WTC11 (cell line): ENCODE measurements at regions not wholly inside any gene's neighbourhood (a gene's known extent, or its start where the extent isn't known, plus 50 kb on each side); places are given as distances from the start of the nearest gene placed in this dataset.
A peak's percentile ranks its signal among the peaks of the same experiment; 100 is the strongest.

Experiments used
- ATAC-seq: fragments of 200-7000 bp; cut with Tn5 transposase; 2 replicates; pipeline ENCODE4 v1.10.0; 2021; ENCODE audit warnings: mild to moderate bottlenecking, moderate library complexity
- CTCF ChIA-PET: fragments of 300-600 bp; sonication (Branson Sonifier 250); formaldehyde crosslinking; loops from one replicate; lab custom pipeline; 2021; ENCODE audit warnings: antibody characterized with exemption; lab: Charles Lee
- POLR2A ChIA-PET: fragments of 350-600 bp; sonication (Branson Sonifier 250); formaldehyde crosslinking; loops from one replicate; lab custom pipeline; 2021; ENCODE audit warnings: antibody characterized with exemption; lab: Charles Lee
- DNase-seq: peaks from one replicate; pipeline ENCODE4 v3.0.0; 2021; ENCODE audit warnings: low spot score
- H3K27ac Mint-ChIP-seq: 2 replicates; pipeline ENCODE4 v1.8.0; 2021; ENCODE audit warnings: mixed read lengths
- H3K27me3 Mint-ChIP-seq: 2 replicates; pipeline ENCODE4 v1.8.0; 2021; ENCODE audit warnings: low read depth, mild to moderate bottlenecking, moderate library complexity, mixed read lengths
- H3K36me3 Mint-ChIP-seq: 2 replicates; pipeline ENCODE4 v1.8.0; 2021; ENCODE audit warnings: mixed read lengths
- H3K4me1 Mint-ChIP-seq: 2 replicates; pipeline ENCODE4 v1.8.0; 2022; ENCODE audit warnings: mixed read lengths
- H3K4me3 Mint-ChIP-seq: 2 replicates; pipeline ENCODE4 v1.8.0; 2021; ENCODE audit warnings: mild to moderate bottlenecking, moderate library complexity, mixed read lengths
- H3K9me3 Mint-ChIP-seq: 2 replicates; pipeline ENCODE4 v1.8.0; 2021; ENCODE audit warnings: mixed read lengths
- ATF1 ChIP-seq: sonication (generic); formaldehyde crosslinking; IDR thresholded peaks from 2 replicates; pipeline ENCODE4 v1.8.1; 2023; ENCODE audit warnings: mild to moderate bottlenecking, moderate library complexity, missing genetic modification reagents
- CBFB ChIP-seq: sonication (generic); formaldehyde crosslinking; IDR thresholded peaks from 2 replicates; pipeline ENCODE4 v1.8.1; 2022; ENCODE audit warnings: mild to moderate bottlenecking, low read depth, missing genetic modification reagents
- ETV6 ChIP-seq: sonication (generic); formaldehyde crosslinking; IDR thresholded peaks from 2 replicates; pipeline ENCODE4 v1.8.1; 2022; ENCODE audit warnings: mild to moderate bottlenecking, missing genetic modification reagents
- HMGA2 ChIP-seq: fragments of 250-450 bp; sonication (Bioruptor Pico); IDR thresholded peaks from 2 replicates; pipeline ENCODE4 v1.4.0; 2021; ENCODE audit warnings: mild to moderate bottlenecking, moderate library complexity
- MXD4 ChIP-seq: fragments of 250-450 bp; sonication (Bioruptor Pico); IDR thresholded peaks from 2 replicates; pipeline ENCODE4 v1.8.0; 2021; ENCODE audit warnings: mild to moderate bottlenecking, moderate library complexity, borderline replicate concordance
- PRRX2 ChIP-seq: fragments of 250-450 bp; sonication (Bioruptor Pico); IDR thresholded peaks from 2 replicates; pipeline ENCODE4 v1.8.0; 2021; ENCODE audit warnings: mild to moderate bottlenecking
- RELA ChIP-seq: sonication (generic); formaldehyde crosslinking; IDR thresholded peaks from 2 replicates; pipeline ENCODE4 v1.8.1; 2022; ENCODE audit warnings: missing genetic modification reagents, mild to moderate bottlenecking, borderline replicate concordance
- SMAD3 ChIP-seq: sonication (generic); formaldehyde crosslinking; IDR thresholded peaks from 2 replicates; pipeline ENCODE4 v1.8.0; 2022; ENCODE audit warnings: missing genetic modification reagents, mild to moderate bottlenecking, borderline replicate concordance
- SOX15 ChIP-seq: fragments of 250-450 bp; sonication (Bioruptor Pico); IDR thresholded peaks from 2 replicates; pipeline ENCODE4 v1.9.0; 2021; ENCODE audit warnings: mild to moderate bottlenecking
- SP1 ChIP-seq: sonication (generic); formaldehyde crosslinking; conservative IDR thresholded peaks from 2 replicates; pipeline ENCODE4 v1.8.1; 2022; ENCODE audit warnings: missing genetic modification reagents
- ZBTB21 ChIP-seq: sonication (generic); formaldehyde crosslinking; IDR thresholded peaks from 2 replicates; pipeline ENCODE4 v1.8.1; 2023; ENCODE audit warnings: mild to moderate bottlenecking, missing genetic modification reagents, borderline replicate concordance
- ZNF138 ChIP-seq: sonication (generic); formaldehyde crosslinking; conservative IDR thresholded peaks from 2 replicates; pipeline ENCODE4 v1.8.1; 2022; ENCODE audit warnings: mild to moderate bottlenecking, moderate library complexity, missing genetic modification reagents
- ZNF232 ChIP-seq: sonication (generic); formaldehyde crosslinking; IDR thresholded peaks from 2 replicates; pipeline ENCODE4 v1.8.0; 2022; ENCODE audit warnings: mild to moderate bottlenecking, missing genetic modification reagents
- ZNF263 ChIP-seq: sonication (generic); formaldehyde crosslinking; IDR thresholded peaks from 2 replicates; pipeline ENCODE4 v1.8.1; 2022; ENCODE audit warnings: low read depth, mild to moderate bottlenecking, moderate library complexity, missing genetic modification reagents
- ZNF416 ChIP-seq: fragments of 250-450 bp; sonication (Bioruptor Pico); IDR thresholded peaks from 2 replicates; pipeline ENCODE4 v1.9.0; 2021; ENCODE audit warnings: mild to moderate bottlenecking, inconsistent platforms
- TF ChIP-seq, protein P1 (sequence below): sonication (generic); formaldehyde crosslinking; IDR thresholded peaks from 2 replicates; pipeline ENCODE4 v1.8.0; 2022; ENCODE audit warnings: missing genetic modification reagents
- TF ChIP-seq, protein P2 (sequence below): fragments of 250-450 bp; sonication (Bioruptor Pico); IDR thresholded peaks from 2 replicates; pipeline ENCODE4 v1.8.0; 2021; ENCODE audit warnings: mild to moderate bottlenecking

DNA sequence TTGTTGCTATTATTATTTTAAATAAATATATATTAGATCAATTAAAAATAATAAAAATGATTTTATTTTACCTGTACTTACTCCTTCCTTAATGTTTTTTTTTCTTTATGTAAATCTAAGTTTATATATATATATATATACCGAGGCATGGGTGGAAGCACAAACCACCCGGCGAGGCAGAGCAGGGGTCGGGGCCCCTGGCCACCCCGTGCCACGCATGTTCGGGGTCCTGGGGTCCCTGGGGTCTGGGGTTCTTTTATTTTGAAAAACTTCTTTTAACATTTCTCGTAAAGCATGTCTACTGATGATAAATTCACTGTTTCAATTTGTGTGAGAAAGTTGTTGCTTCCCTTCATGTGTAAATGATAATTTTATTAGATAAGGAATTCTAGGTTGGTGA is 976.1 kb downstream of the REEP3 start:
- no peak overlapping the region for H3K27ac Mint-ChIP-seq
- ChIA-PET CTCF (no interaction called here), POLR2A (no interaction called here)
- H3K27me3 Mint-ChIP-seq, result no peaks in the 10 kb centered on the region
- no peak overlapping the region for H3K4me3 Mint-ChIP-seq
- no peak for TF ChIP-seq ZBTB21
- TF ChIP-seq HMGA2 (CRISPR knock-in tag), result 0 out of 2 replicates have a peak, but pooled peaks have one; percentile 5
- H3K4me1 Mint-ChIP-seq, result peaks cover 11% of the 10 kb centered on the region
- no peak for ATAC-seq
- H3K36me3 Mint-ChIP-seq, result no peaks in the 10 kb centered on the region
- no peak for DNase-seq
- peaks cover 20% of the 10 kb centered on the region for H3K9me3 Mint-ChIP-seq

DNA sequence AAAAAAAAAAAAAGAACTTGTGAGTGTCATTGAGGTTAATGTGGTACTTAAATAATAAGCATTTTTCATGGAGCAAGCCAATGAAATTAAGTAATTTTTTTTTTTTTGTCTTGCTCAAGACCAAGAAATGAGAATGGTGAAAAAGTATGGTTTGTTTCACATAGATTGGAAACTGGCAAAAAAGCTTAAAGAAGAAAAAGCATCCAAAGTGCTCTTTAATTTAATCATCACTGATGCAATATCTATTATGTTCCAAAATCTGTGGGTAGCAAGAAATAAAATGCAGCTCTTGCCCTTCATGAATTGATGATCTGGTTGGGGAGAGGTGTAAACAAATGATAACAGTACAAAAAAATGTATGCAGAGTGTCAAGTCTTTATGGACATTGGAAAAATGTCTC is 980.6 kb downstream of the REEP3 start:
- POLR2A ChIA-PET, result no interaction called here
- no peak overlapping the region for H3K27ac Mint-ChIP-seq

DNA sequence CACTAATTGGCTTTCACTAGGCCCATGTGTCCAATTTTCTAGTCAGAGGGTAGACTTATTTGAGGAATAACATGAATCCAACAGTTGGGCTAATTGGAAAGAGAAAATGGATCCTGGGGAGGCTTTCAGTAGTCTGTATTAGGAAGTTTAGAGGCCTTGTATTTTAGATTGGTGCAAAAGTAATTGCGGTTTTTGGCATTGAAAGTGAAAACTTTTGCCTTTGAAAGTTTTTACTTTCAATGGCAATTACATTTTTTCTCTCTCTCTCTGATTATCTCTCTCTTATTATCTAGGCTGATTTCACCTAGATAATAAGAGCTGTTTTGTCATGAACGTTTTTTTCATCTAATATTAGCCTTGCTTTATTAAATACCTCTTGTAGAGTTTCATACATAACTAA is 981.7 kb downstream of the REEP3 start:
- TF ChIP-seq ZNF232 (CRISPR knock-in tag) (no peak), SP1 (CRISPR knock-in tag) (no peak), ZNF416 (CRISPR knock-in tag) (no peak), CBFB (no peak), SMAD3 (CRISPR knock-in tag) (no peak), PRRX2 (no peak), ZNF263 (CRISPR knock-in tag) (no peak)
- TF ChIP-seq, protein P1, sequence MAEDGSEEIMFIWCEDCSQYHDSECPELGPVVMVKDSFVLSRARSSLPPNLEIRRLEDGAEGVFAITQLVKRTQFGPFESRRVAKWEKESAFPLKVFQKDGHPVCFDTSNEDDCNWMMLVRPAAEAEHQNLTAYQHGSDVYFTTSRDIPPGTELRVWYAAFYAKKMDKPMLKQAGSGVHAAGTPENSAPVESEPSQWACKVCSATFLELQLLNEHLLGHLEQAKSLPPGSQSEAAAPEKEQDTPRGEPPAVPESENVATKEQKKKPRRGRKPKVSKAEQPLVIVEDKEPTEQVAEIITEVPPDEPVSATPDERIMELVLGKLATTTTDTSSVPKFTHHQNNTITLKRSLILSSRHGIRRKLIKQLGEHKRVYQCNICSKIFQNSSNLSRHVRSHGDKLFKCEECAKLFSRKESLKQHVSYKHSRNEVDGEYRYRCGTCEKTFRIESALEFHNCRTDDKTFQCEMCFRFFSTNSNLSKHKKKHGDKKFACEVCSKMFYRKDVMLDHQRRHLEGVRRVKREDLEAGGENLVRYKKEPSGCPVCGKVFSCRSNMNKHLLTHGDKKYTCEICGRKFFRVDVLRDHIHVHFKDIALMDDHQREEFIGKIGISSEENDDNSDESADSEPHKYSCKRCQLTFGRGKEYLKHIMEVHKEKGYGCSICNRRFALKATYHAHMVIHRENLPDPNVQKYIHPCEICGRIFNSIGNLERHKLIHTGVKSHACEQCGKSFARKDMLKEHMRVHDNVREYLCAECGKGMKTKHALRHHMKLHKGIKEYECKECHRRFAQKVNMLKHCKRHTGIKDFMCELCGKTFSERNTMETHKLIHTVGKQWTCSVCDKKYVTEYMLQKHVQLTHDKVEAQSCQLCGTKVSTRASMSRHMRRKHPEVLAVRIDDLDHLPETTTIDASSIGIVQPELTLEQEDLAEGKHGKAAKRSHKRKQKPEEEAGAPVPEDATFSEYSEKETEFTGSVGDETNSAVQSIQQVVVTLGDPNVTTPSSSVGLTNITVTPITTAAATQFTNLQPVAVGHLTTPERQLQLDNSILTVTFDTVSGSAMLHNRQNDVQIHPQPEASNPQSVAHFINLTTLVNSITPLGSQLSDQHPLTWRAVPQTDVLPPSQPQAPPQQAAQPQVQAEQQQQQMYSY (CRISPR knock-in tag), result no peak
- H3K4me3 Mint-ChIP-seq, result no peak overlapping the region
- no peak overlapping the region for H3K27ac Mint-ChIP-seq
- ATAC-seq, result no peak
- ChIA-PET POLR2A (no interaction called here), CTCF (no interaction called here)
- peaks cover 12% of the 10 kb centered on the region for H3K9me3 Mint-ChIP-seq
- no peaks in the 10 kb centered on the region for H3K27me3 Mint-ChIP-seq
- DNase-seq, result no peak
- H3K36me3 Mint-ChIP-seq, result no peaks in the 10 kb centered on the region
- H3K4me1 Mint-ChIP-seq, result peaks cover 31% of the 10 kb centered on the region

More for the DNA sequence above, 980.6 kb downstream of the REEP3 start:
- DNase-seq, result no peak
- Mint-ChIP-seq H3K4me3 (no peak overlapping the region), H3K27me3 (no peaks in the 10 kb centered on the region), H3K4me1 (peaks cover 29% of the 10 kb centered on the region), H3K9me3 (peaks cover 12% of the 10 kb centered on the region), H3K36me3 (no peaks in the 10 kb centered on the region)
- CTCF ChIA-PET, result no interaction called here
- no peak for ATAC-seq
- TF ChIP-seq ATF1 (CRISPR knock-in tag) (no peak), SOX15 (no peak), ETV6 (CRISPR knock-in tag) (no peak), RELA (no peak), MXD4 (CRISPR knock-in tag) (no peak), ZNF138 (CRISPR knock-in tag) (no peak)
- TF ChIP-seq, protein P1 (CRISPR knock-in tag), result no peak
- TF ChIP-seq, protein P2, sequence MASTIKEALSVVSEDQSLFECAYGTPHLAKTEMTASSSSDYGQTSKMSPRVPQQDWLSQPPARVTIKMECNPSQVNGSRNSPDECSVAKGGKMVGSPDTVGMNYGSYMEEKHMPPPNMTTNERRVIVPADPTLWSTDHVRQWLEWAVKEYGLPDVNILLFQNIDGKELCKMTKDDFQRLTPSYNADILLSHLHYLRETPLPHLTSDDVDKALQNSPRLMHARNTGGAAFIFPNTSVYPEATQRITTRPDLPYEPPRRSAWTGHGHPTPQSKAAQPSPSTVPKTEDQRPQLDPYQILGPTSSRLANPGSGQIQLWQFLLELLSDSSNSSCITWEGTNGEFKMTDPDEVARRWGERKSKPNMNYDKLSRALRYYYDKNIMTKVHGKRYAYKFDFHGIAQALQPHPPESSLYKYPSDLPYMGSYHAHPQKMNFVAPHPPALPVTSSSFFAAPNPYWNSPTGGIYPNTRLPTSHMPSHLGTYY, result no peak
